MG63 (cell line): ENCODE measurements at regions not wholly inside any gene's neighbourhood (a gene's known extent, or its start where the extent isn't known, plus 50 kb on each side); places are given as distances from the start of the nearest gene placed in this dataset.

Source experiments
- DNase-seq: peaks from one replicate; pipeline ENCODE4 v3.0.0-alpha.2; 2020
- H3K27me3 ChIP-seq: fragments of 250-450 bp; sonication (Bioruptor Pico); 2 replicates; pipeline ENCODE4 v1.5.1; 2020; ENCODE audit warnings: mild to moderate bottlenecking, moderate library complexity
- H3K36me3 ChIP-seq: fragments of 250-450 bp; sonication (Bioruptor Pico); 2 replicates; pipeline ENCODE4 v1.5.1; 2020; ENCODE audit warnings: mild to moderate bottlenecking, moderate library complexity
- H3K4me3 ChIP-seq: fragments of 250-450 bp; sonication (Bioruptor Pico); 2 replicates; pipeline ENCODE4 v1.5.1; 2020; ENCODE audit warnings: mild to moderate bottlenecking, moderate library complexity
- H3K9me3 ChIP-seq: fragments of 250-450 bp; sonication (Bioruptor Pico); 2 replicates; pipeline ENCODE4 v1.5.1; 2020; ENCODE audit warnings: mild to moderate bottlenecking, moderate library complexity

DNA sequence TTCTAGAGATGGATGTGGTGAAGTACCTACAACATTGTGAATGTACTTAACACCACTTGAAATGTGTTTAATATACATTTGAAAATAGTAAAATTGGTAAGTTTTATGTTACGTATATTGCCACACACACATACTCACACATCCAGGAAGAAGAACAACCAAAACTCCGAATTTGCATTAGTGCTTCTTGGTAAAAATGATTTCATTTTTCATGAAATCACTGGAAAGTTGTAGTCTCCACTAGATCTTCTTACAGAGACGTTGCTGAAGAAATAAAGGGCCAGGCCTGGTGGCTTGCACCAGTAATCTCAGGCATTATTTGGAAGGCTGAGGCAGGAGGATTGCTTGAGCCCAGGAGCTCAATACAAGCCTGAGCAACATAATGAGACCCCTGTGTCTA is 118.6 kb upstream of the ZNF608 start:
- Histone ChIP-seq H3K36me3 (no peaks in the 10 kb centered on the region), H3K4me3 (no peak overlapping the region), H3K9me3 (no peaks in the 10 kb centered on the region), H3K27me3 (no peaks in the 10 kb centered on the region)
- DNase-seq = no peak

DNA sequence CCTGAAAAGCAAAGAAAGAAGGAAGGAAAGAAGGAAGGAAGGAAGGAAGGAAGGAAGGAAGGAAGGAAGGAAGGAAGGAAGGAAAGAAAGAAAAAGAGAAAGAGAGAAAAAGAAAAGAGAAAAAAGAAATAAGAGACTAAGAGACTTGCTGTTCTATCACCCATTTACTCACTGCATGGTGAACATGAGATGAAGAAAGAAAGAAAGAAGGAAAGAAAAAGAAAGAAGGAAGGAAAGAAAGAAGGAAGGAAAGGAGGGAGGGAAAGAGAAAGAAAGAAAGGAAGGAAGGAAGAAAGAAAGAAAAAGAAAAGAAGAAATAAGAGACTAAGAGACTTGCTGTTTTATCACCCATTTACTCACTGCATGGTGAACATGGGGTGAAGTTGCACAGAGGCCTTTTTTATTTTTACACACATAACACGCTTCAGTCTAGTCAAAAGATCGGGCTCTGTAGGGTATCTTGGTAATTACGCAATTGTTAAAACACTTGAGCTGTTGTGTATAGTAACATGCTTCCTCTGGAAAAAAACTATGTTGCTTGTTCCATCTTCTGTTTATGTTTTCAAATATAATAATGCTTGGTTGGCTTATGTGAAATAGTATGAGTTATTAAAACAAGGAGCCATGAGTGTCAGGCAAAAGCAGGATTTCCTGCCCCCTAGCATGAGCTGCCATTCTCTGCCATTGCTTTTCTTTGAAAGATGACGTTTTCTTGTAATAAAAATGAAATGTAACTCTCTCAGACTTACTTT is 119.3 kb upstream of the ZNF608 start:
- Histone ChIP-seq H3K4me3 (no peak overlapping the region), H3K36me3 (no peaks in the 10 kb centered on the region), H3K9me3 (no peaks in the 10 kb centered on the region), H3K27me3 (no peaks in the 10 kb centered on the region)
- DNase-seq = no peak

DNA sequence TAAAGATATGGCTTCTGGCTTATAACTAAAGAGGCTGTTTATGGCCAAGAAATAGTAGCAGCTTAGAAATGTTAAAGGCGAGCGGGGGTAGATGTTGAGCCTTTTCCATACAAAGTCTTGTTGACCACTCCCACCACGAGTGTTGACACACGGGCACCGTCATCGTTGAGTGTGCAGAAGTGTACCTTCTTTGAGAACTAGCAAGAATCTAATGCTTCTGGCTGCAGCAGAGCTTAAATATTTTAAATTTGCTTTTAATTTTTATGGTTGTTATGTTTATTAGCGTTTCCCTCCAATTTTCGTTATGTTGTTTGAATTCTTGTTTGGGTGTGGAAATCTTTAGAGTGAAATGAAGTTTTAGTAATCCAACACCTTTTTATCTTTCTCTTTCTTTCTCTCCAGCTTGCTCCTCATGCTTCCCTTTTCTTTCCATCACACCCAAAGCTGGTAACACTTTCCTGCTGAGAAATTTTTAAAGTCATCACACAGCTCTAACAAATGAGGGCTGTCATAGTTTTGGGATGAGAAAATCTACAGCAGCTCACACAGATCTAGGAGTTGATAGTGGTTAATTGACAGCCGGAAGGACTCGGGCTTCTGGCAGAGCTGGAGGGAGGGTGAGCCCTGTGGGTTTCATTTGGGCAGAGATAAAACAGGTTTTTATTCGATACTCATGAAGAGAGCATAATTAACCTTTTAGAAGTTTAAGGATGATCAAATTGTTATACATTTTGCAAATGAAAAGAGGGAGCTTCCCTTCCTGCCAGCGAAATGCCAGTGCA is 120.1 kb upstream of the ZNF608 start:
- Histone ChIP-seq H3K27me3 (no peaks in the 10 kb centered on the region), H3K36me3 (no peaks in the 10 kb centered on the region), H3K9me3 (no peaks in the 10 kb centered on the region), H3K4me3 (no peak overlapping the region)
- DNase-seq = no peak

DNA sequence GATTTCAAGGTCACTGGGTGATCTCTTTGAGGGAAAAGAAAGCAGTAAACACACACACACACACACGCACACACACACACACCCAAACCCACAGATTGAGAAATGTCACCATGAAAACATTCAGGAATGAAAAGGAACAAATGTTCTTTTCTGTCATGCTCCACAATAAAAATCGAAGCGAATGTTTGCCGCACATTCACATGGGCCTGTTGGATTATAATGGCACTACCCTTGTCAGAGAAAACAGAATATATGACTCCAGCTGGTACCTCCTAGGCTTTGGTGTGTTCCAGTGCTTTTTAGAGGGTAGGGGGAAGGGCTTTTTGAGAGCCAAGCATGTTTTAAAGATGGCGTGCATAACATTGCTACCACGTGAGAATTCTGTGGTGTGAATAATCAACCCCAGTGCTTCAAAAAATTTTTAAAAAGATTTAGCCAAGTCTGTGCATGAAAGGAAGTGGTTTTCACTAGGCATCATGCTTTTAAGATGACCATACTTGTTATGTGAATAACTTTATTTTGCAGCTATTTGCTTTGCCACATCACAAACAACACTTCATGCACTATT is 120.8 kb upstream of the ZNF608 start:
- Histone ChIP-seq H3K27me3 (no peaks in the 10 kb centered on the region), H3K9me3 (no peaks in the 10 kb centered on the region), H3K4me3 (no peak overlapping the region), H3K36me3 (no peaks in the 10 kb centered on the region)
- no peak for DNase-seq

DNA sequence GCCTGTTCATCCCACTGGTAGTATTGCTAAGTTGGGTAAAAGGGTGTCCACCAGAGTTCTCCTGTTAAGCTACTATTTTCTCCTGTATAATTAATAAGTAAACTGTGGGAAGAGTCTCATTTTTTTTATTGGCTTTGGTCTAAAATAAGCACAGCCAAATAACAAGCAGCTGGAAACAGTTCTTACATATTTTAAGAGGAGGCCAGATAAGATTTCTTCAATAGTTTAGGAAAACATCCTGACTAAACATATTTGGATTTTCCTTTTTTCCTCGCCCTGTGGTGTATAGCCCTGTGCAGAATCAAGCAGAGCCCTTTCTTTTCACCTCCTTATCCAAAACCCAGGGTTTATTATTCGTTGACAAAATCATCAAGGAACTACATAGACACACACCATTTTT is 122.2 kb upstream of the ZNF608 start:
- Histone ChIP-seq H3K36me3 (no peaks in the 10 kb centered on the region), H3K27me3 (no peaks in the 10 kb centered on the region), H3K9me3 (no peaks in the 10 kb centered on the region; the same call in 1 of the 2 replicates), H3K4me3 (no peak overlapping the region)
- no peak for DNase-seq

DNA sequence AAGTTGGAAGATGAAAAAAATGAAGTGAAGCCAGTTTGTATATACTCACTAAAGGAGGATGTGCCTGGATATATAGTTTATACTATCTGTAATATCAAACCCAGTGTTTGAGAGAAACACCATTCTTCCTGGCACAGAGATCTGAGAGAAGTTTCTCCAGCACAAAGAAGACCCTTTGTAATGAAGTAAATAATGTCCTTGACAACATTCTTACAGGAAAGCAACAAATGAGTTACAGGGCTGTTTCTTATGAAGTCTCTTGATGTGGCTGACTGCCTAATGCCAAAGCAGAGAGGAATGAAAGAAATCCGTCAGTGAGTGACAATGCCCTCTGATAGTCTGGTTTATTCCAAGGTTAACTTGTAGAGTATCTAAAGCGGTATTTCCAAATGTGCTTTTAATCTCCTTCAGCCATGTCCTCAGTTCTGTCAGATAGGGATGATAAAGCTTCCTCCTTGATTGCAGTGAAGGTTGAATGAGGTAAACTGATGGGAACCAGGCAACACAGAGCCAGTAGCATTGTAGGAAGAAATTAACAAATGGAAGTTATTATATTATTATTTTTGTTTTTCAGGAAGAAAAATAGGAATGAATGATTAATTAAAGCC is 123.1 kb upstream of the ZNF608 start:
- Histone ChIP-seq H3K36me3 (no peaks in the 10 kb centered on the region), H3K9me3 (no peaks in the 10 kb centered on the region; the same call in 1 of the 2 replicates), H3K4me3 (no peak overlapping the region), H3K27me3 (no peaks in the 10 kb centered on the region)
- DNase-seq = no peak

DNA sequence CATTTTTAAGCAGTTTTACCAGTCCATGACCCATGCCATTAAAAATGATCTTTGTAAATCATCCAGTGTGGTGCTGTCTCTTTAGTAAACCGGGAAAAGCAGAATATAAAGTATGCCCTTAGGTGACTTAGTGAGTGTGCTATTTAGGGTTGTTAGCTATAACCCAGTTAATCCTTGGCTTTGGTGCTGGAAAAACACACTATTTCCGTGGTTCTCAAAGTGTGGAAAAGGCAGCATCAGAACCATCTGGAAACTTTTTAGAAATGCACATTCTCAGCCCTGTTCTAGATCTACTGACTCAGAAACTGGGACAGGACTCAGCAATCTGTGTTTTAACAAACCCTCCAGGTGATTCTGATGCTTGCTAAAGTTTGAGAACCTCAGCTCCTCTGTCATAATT is 123.6 kb upstream of the ZNF608 start:
- H3K27me3 ChIP-seq = no peaks in the 10 kb centered on the region
- no peak for DNase-seq
- H3K36me3 ChIP-seq = no peaks in the 10 kb centered on the region
- no peaks in the 10 kb centered on the region; the same call in 1 of the 2 replicates for H3K9me3 ChIP-seq
- no peak overlapping the region for H3K4me3 ChIP-seq

DNA sequence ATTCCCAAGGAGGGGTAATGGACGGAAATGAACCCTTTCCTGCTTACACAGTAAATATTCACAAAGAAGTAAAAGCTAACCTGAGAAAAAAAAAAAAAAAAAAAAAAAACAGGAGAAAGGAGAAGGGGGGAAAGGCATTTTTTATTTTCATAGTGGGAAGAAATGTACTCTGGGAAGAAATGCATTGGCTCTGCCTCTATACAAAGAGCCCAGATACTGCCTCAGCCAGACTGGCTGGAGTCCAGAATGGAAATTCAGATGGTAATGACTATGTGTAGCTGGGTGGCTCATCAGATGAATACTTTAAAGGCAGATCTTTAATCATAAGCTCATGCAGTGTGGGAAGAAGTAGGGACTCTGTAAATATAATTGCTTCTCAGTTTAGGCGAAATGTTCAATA is 124.9 kb upstream of the ZNF608 start:
- peak; percentile 68 for DNase-seq
- Histone ChIP-seq H3K27me3 (no peaks in the 10 kb centered on the region), H3K36me3 (no peaks in the 10 kb centered on the region), H3K9me3 (no peaks in the 10 kb centered on the region; the same call in 1 of the 2 replicates), H3K4me3 (no peak overlapping the region)

DNA sequence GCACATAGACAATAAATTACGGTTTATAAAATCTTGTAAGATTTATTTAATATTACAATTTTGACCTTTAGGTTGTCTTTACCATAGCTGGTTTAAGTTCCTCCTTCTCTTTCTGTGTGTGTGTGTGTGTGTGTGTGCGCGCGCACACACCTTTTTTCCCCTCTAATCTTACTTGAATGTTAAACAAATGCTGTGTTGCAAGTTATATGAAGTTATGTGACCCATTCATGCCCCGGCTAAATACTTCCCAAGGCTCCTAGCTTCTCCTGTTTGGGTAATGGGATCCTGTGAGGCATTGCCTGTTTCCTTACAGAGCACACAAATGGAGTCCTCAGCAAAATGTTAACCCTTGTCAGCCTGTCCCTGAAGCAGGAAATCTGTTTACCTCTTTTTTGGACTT is 125.6 kb upstream of the ZNF608 start:
- no peaks in the 10 kb centered on the region for H3K27me3 ChIP-seq
- no peak overlapping the region for H3K4me3 ChIP-seq
- DNase-seq = no peak
- no peaks in the 10 kb centered on the region; the same call in 1 of the 2 replicates for H3K9me3 ChIP-seq
- no peaks in the 10 kb centered on the region for H3K36me3 ChIP-seq

DNA sequence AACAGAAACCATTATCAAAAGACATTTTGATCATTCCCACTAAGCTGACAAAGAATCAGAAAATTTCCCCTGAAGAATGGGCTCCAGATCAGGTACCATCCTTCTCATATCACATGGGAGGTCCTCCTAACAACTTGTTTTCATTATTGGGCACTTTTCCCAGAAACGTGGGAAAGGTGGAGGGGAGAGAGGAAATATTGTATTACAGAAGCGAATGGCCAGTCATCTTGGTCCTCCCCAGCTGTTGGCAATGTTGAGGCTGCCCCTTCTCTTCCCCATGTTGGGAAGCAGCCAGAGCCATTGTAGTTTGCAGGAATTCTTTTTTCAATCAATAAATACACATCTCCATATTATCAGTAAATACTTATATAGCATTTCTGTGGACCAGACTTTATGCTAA is 126.2 kb upstream of the ZNF608 start:
- no peak for DNase-seq

DNA sequence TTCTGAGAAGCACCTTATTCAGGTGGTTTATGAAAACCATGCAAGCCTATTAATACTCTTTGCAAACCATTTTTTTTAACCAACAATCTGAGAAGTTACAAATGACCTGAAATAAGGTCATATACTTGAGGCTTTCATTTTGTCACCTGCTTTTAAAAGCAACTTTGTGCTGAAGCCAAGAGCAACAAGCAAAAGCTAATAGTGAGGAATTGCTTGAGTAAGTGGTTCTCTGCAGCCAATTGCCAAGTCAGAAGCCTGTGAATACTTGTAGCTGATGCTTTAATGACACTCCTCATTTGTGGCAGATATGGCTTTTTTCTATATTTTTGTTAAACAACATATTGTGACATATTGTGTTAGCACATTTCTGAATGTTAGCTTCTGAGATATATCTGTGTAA is 126.7 kb upstream of the ZNF608 start:
- no peak for DNase-seq
- H3K36me3 ChIP-seq = no peaks in the 10 kb centered on the region
- no peaks in the 10 kb centered on the region; the same call in 1 of the 2 replicates for H3K9me3 ChIP-seq
- no peak overlapping the region for H3K4me3 ChIP-seq
- no peaks in the 10 kb centered on the region for H3K27me3 ChIP-seq

More for the DNA sequence above, 126.2 kb upstream of the ZNF608 start:
- no peaks in the 10 kb centered on the region for H3K27me3 ChIP-seq
- H3K4me3 ChIP-seq = no peak overlapping the region
- H3K36me3 ChIP-seq = no peaks in the 10 kb centered on the region
- no peaks in the 10 kb centered on the region; the same call in 1 of the 2 replicates for H3K9me3 ChIP-seq

DNA sequence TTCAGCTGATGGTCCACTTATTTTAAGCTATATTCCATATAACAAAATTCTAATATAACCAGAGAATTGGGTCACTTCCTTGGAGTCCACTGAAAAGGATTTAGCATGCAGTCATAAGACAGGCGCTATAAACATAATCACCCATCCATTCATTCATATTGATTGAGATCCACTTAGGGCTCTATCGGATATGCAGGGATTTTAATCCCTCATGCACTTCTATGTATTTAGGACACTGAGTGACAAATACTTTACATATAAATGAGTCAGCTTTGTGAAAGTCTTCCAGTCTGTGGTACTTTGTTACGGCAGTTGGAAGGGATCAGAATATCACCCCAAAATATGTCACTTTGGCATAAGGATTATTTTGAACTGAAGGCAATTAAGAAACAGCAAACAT is 127.3 kb upstream of the ZNF608 start:
- H3K36me3 ChIP-seq = no peaks in the 10 kb centered on the region
- H3K4me3 ChIP-seq = no peak overlapping the region
- H3K9me3 ChIP-seq = no peaks in the 10 kb centered on the region; the same call in 1 of the 2 replicates
- no peak for DNase-seq
- no peaks in the 10 kb centered on the region for H3K27me3 ChIP-seq

DNA sequence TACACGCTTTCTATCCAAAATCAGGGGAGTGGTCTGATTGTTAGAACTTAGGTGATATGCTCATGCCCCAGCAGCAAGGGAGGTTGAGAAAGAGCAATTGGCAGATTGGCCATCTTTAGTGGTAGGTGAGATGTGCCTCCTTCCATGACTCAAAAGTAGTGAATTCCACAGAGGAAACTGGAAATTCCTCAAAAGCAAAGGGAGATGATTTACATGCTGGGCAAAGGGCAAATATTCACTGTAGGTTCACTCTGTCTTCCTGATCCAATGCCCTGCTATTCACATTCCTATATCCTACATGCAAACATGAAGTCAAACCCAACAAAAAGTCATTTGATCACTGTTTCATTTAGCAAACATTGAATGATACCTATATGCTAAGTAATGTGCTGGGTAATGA is 130.1 kb upstream of the ZNF608 start:
- no peak for DNase-seq
- Histone ChIP-seq H3K4me3 (no peak overlapping the region), H3K36me3 (no peaks in the 10 kb centered on the region), H3K9me3 (no peaks in the 10 kb centered on the region; the same call in 1 of the 2 replicates), H3K27me3 (no peaks in the 10 kb centered on the region)

DNA sequence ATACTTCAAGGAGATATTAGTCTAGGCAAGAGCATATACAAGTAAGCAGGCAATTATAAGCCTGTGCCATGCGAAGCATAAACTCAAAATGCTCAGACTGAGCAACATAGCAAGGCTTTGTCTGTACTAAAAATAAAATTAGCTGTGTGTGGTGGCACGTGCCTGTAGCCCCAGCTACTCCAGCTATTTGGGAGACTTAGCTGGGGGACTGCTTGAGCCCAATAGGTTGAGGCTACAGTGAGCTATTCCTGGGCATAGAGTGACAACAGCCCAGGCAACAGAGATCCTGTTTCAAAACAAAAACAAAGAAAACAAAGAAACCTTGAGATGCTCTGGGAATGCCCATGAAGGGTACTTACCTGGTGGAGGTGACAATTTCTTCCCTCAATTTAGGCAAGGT is 130.5 kb upstream of the ZNF608 start:
- Histone ChIP-seq H3K27me3 (no peaks in the 10 kb centered on the region), H3K4me3 (no peak overlapping the region), H3K36me3 (no peaks in the 10 kb centered on the region), H3K9me3 (no peaks in the 10 kb centered on the region; the same call in 1 of the 2 replicates)
- no peak for DNase-seq

DNA sequence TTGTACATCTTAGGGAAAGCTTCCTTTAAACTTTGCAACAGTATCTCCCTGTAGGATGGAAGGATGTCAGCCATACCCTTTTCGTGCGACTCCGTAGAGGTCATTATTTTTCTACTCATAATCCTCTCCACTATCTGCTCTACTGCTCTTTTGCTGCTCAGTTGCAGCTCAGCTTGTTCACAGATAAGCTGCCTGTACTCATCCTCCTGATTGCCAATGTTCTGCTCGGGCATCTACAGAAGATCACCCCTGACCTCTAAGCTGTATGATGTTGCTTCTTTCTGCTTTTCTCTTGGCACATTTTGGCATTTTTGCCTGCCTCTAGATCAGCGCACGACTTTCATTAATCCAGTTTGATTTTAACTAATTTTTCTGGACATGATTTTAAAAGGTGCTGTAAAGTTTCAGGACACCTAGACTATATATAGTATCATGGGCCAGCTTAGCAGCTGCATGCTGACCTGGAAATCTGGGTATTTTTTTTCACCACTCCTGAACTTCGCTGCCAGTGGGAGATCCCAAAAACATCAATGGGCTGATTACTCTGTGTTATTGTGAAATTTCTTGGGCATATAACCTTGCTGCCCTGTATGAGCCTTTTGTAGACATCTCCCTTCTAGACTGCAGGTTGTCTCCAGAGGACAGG is 131.2 kb upstream of the ZNF608 start:
- Histone ChIP-seq H3K27me3 (no peaks in the 10 kb centered on the region), H3K36me3 (no peaks in the 10 kb centered on the region), H3K9me3 (no peaks in the 10 kb centered on the region; the same call in 1 of the 2 replicates), H3K4me3 (no peak overlapping the region)
- DNase-seq = no peak

DNA sequence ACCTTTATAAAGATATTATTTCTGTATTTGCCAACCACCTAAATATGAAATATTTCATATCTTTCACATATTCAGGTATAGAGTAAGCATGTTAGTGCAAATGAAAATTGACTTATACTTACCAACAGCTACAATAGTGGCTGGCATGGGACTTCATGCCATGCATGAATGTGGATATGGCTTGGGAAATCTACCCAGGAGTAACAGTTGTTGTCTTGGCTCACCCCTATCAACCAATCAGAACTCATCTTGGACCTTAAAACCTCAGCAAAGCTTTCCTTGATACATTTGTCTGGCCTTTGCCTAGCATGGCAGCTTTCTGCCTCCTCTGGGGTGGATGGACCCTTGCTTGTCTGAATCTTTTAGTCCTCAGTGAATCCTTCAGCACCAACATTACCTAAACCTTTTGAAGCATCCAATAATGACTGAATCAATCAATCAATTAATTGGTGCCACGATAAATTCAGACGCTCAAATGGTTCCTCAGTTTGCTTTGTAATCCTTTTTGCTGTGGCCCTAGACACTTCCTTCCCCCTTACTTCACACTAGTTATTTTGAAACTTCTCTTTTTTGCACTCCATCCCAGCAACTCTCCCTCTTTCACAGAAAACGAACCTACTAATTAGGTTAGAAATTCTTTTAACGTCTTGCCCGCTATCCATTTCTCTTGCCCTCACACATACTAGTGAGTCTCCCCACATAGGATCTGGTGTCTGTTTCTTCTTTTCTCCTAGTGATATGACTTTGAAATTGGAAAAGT is 132.3 kb upstream of the ZNF608 start:
- DNase-seq = no peak
- Histone ChIP-seq H3K9me3 (no peaks in the 10 kb centered on the region; the same call in 1 of the 2 replicates), H3K4me3 (no peak overlapping the region), H3K27me3 (no peaks in the 10 kb centered on the region), H3K36me3 (no peaks in the 10 kb centered on the region)
